Right forelimb (tissue), 1 donor: ENCODE measurements at regions not wholly inside any gene's neighbourhood (a gene's known extent, or its start where the extent isn't known, plus 50 kb on each side); places are given as distances from the start of the nearest gene placed in this dataset.
A peak's percentile ranks its signal among the peaks of the same experiment; 100 is the strongest.
"Not testable (repeated sequence)": the region's sequence is repeated elsewhere in the genome, so short reads cannot be mapped to it uniquely, and the experiment has no call there.

Experiments
- DNase-seq: peaks from one replicate; pipeline ENCODE4 v3.0.0-alpha.2; 2018

- DNase-seq = no peak
Observed at GRCh38 chr6:165002358-165002757, 307.0 kb downstream of the C6orf118 start.

- DNase-seq = no peak
Observed at GRCh38 chr6:165001502-165002157, 307.8 kb downstream of the C6orf118 start.

GRCh38 chr6:164998297-164998696, 311.1 kb downstream of the C6orf118 start:
- DNase-seq = no peak

GRCh38 chr6:164996838-164997237, 312.6 kb downstream of the C6orf118 start:
- DNase-seq = no peak

GRCh38 chr6:164991573-164991972, 317.8 kb downstream of the C6orf118 start:
- no peak for DNase-seq

GRCh38 chr6:164990901-164991300, 318.5 kb downstream of the C6orf118 start:
- DNase-seq = no peak

GRCh38 chr6:164982389-164982788, 327.0 kb downstream of the C6orf118 start:
- no peak for DNase-seq

GRCh38 chr6:164967102-164967501, 342.3 kb downstream of the C6orf118 start:
- no peak for DNase-seq

GRCh38 chr6:164962805-164963204, 346.6 kb downstream of the C6orf118 start:
- DNase-seq = no peak

- DNase-seq = no peak
Observed at GRCh38 chr6:164947164-164947563, 362.2 kb downstream of the C6orf118 start.

GRCh38 chr6:164942271-164942670, 367.1 kb downstream of the C6orf118 start:
- DNase-seq = no peak

GRCh38 chr6:164933238-164933794, 376.1 kb downstream of the C6orf118 start:
- not testable (repeated sequence) for DNase-seq

GRCh38 chr6:164929408-164929977, 379.9 kb downstream of the C6orf118 start:
- no peak for DNase-seq

GRCh38 chr6:164928728-164929407, 380.5 kb downstream of the C6orf118 start:
- DNase-seq = no peak

GRCh38 chr6:164928057-164928727, 381.2 kb downstream of the C6orf118 start:
- DNase-seq = no peak

GRCh38 chr6:164927288-164928056, 381.9 kb downstream of the C6orf118 start:
- peak; percentile 90 for DNase-seq

- DNase-seq = no peak
Observed at GRCh38 chr6:164926686-164927085, 382.7 kb downstream of the C6orf118 start.

GRCh38 chr6:164925681-164926530, 383.5 kb downstream of the C6orf118 start:
- DNase-seq = no peak

GRCh38 chr6:164924674-164925073, 384.7 kb downstream of the C6orf118 start:
- no peak for DNase-seq

- no peak for DNase-seq
Observed at GRCh38 chr6:164917211-164917610, 392.2 kb downstream of the C6orf118 start.

GRCh38 chr6:164916087-164916486, 393.3 kb downstream of the C6orf118 start:
- no peak for DNase-seq
